HTR-8/SVneo (cell line): ENCODE measurements at regions not wholly inside any gene's neighbourhood (a gene's known extent, or its start where the extent isn't known, plus 50 kb on each side); places are given as distances from the start of the nearest gene placed in this dataset.

Source experiments
- DNase-seq: peaks from one replicate; pipeline ENCODE4 v3.0.0; 2011; ENCODE audit warnings: low spot score, mixed read lengths; ENCODE audit not compliant: insufficient read length
- FAIRE-seq: peaks from 2 replicates; lab custom pipeline; 2011; peaks lifted over from hg19 to GRCh38; lab: Jason Lieb, UNC

DNA sequence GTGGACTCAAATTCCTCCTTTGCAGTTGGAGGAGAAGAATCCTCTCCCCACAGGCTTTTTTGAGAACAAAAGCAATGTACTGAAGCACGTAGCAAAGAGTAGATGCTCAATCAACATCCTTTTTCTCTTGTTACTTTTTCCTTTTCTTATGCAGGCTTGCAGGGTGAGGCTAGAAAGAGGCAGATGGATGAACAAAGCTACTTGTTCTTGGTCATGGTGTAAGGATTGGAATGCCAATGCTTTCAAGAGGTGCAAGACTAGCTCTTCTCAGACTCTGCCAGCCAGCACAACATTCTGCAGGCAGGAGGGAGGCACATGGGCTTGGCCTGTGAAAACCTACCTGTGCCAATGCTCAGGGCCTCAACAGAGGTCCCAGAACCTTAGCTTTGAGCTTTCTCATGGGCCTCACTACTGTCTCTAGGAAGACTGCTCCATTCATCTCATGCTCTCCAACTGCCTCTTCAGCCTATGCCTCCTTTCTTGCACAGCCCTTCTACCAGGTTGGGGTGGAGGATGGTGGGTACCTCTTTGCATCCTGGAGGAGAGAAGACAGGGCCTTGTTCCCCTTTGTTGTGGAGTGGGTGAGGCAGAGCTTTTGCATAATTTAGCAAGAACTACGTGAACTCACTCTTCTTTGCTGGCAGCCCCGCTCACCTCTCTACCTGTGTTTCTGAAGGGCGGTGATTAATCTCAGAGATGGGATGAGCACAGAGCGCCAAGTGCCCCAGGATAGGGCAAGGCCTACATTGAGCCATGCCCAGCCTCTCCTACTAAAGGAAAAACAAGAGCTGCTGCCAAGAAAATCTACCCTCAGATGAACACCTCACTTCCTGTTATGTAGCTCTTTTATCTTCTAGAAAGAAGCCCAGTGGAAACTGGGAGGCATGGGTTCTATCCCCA lies 1119.7 kb downstream of the VRK1 start:
- FAIRE-seq, result no peak
- no peak for DNase-seq

- DNase-seq (no peak), FAIRE-seq (no peak)
Observed at GRCh38 chr14:97920201-97920600, 1123.0 kb downstream of the VRK1 start.

DNA sequence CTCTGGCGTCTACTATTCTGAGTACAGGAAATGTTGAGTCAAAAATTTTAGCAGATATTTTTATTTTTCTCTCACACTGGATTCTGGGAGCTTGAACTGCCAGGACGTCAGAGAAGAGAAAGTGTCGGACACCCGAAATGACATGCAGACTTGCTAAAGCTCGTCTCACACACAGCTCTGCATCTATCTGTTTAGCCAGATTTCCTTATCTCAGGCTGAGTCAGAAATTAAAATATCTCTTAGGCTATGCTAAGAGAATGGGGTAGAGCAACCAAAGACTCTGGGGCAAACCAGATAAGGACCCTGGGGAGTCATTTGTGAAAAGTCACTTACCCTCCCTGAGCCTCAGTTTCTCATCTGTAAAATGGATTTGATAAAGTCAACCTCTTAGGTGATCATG lies 1124.1 kb downstream of the VRK1 start:
- no peak for DNase-seq
- no peak for FAIRE-seq

GRCh38 chr14:97924922-97925613 lies 1127.9 kb downstream of the VRK1 start:
- no peak for FAIRE-seq
- no peak for DNase-seq

GRCh38 chr14:97930166-97930565 lies 1133.0 kb downstream of the VRK1 start:
- DNase-seq (no peak), FAIRE-seq (no peak)

DNA sequence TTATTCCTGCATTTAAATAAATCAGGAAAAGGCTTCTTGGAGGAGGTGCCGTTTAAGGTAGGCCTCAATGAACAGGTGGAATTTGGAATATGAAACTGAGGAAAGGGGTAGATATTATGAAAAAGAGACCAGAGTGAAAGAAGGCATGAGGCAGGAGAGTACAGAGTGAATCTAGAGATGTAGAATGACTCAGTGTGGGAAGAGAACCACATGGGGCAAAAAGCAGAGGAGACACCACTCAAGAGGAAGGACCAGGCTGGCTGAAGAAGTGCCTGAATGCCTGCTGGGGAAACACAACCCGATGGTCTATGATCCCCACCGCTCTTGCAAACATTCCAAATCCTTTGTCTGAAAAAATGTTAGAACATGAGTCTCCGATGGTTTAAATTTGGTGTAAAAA lies 1134.1 kb downstream of the VRK1 start:
- FAIRE-seq, result no peak
- DNase-seq, result no peak

DNA sequence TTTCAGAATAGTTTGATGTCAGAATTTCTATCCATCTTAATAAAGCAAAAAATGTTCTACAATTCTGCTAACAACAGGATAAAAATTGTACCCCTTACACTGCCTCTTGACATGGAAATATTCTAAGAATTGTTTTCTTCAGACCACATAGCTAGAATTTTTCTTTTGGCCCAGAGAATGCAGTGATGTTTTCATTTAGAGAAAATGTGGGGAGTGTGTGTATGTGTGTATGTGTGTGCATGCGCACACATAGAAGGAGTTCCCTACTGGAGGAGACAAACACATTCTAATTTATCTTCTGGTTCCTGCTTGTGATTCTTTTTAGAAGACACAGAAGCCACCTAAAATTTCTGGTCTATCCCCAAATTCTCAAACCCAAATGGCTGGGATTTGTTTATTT lies 1145.7 kb downstream of the VRK1 start:
- FAIRE-seq (no peak), DNase-seq (no peak)

GRCh38 chr14:97943619-97944018 lies 1146.4 kb downstream of the VRK1 start:
- FAIRE-seq (no peak), DNase-seq (no peak)

GRCh38 chr14:97944380-97944779 lies 1147.2 kb downstream of the VRK1 start:
- DNase-seq (no peak), FAIRE-seq (no peak)

DNA sequence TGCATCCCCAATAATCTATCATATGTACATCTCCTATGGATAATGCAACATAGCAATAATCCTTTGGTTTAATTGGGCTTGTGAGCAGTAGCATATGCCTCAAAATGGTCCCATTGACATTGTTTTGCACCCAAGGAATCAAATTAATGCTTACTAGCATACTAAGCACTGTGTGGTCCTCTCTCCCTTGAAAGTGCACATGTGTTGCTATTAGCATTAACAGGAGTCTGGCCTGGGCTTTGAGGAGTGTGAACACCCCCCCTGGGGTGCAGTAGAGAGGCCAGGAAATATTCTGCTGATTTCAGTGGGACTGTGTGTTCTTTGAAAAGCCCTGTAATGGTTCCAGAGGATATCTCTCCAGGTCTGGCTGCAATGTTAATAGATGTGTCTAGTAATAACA lies 1148.4 kb downstream of the VRK1 start:
- no peak for DNase-seq
- FAIRE-seq, result no peak

- FAIRE-seq, result no peak
- DNase-seq, result no peak
Observed at GRCh38 chr14:97946240-97946639, 1149.1 kb downstream of the VRK1 start.

DNA sequence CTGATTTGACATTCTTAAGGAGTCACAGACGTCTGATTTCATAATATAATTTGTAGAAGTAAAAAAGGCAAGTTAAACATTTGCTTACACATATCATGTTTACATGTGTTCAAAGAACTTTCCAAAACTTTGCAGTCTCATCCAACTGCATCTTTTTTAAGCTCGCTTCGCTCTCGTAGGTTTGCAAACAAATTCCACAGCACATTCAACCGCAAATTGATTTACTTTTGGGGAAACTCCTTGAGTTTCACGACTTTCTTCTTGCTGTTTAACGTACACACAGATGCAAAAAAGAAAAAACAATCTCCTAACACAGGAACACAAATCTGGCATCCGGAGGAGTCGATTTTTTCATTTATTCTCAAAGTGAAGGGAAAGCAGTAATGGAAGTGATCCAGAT lies 1149.5 kb downstream of the VRK1 start:
- DNase-seq, result no peak
- no peak for FAIRE-seq

GRCh38 chr14:97948841-97949240 lies 1151.7 kb downstream of the VRK1 start:
- FAIRE-seq, result no peak
- DNase-seq, result no peak

- FAIRE-seq (no peak), DNase-seq (no peak)
Observed at GRCh38 chr14:97956581-97957340, 1159.6 kb downstream of the VRK1 start.

DNA sequence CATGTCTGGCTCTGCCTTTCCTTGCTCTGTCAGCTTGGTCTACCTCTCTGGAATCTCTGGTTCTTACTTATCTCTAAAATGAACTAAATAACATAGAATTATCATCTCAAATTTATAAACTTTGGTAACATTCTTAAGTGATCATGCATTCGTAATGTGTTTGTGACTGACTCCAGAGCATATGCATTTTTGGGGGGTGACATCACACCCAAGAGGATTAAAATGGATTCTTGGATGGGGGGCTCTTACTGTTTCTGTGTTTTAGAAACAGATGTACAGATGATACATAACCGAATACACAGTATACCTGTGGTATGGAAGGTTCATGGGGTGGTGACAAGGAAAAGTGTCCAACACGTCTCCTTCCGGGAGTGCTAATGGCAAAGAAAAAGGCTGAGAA lies 1162.1 kb downstream of the VRK1 start:
- FAIRE-seq, result no peak
- DNase-seq, result no peak

- DNase-seq (no peak), FAIRE-seq (no peak)
Observed at GRCh38 chr14:97960436-97960835, 1163.3 kb downstream of the VRK1 start.

DNA sequence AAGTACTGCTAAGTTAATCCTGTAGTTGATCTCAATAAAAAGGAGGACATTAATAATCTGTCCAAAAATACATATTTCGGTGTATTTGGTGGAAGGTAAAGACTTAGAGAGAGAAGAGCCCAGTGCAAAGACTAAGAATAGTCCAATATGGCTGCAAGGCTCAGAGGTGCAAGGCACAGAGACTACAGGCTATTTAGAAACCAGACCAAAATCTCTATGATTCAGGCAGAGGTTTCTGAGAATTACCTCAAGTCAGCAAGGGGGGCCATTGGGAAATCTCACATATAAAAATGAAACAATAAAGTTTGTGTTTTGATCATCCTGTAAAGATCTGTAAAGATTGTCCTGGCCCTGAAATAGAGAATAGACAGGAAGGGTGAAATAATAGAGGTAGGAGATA lies 1173.0 kb downstream of the VRK1 start:
- no peak for DNase-seq
- FAIRE-seq, result no peak

- FAIRE-seq, result no peak
- DNase-seq, result no peak
Observed at GRCh38 chr14:97975216-97975615, 1178.0 kb downstream of the VRK1 start.

DNA sequence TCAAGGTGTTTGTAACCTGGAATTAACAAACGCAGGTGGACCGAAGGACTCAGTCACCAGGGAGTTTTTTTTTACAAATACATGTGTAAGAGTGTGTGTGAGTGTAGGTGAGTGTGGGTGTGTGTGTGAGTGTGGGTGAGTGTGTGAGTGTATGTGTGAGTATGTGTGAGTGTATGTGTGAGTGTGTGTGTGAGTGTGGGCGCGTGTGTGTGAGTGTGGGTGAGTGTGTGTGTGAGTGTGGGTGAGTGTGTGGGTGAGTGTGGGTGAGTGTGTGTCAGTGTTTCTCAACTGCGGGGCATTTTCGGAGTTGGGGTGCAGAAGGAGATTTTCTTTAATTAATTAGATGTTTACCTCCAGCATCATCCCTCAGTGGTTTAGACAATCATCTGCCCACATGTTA lies 1178.8 kb downstream of the VRK1 start:
- FAIRE-seq, result no peak
- DNase-seq, result no peak

- DNase-seq (no peak), FAIRE-seq (no peak)
Observed at GRCh38 chr14:97976861-97977260, 1179.7 kb downstream of the VRK1 start.
